ENCODE measurements at regions not wholly inside any gene's neighbourhood (a gene's known extent, or its start where the extent isn't known, plus 50 kb on each side); places are given as distances from the start of the nearest gene placed in this dataset.

GRCh38 chr15:62742409-62743171 lies 300.0 kb upstream of the TPM1 start:
- Histone ChIP-seq H3K9me3 (ENCODE audit: control insufficient read depth in 2 of 2, low read length in 2 of 2) (no peaks in the 10 kb centered on the region), H3K9ac (ENCODE audit: low read length in 2 of 2) (peak overlapping the region; percentile 47 to 53), H3K27ac (ENCODE audit: low read length) (peak overlapping the region; percentile 71), H3K36me3 (ENCODE audit: control insufficient read depth in 2 of 2, insufficient read depth in 2 of 2, low read length in 2 of 2) (peaks cover 12 to 21% of the 10 kb centered on the region in 2 donors), H3K4me1 (ENCODE audit: control insufficient read depth, insufficient read depth, low read length) (peaks cover 18% of the 10 kb centered on the region), H3K27me3 (ENCODE audit: control insufficient read depth in 1 of 2, insufficient read depth in 2 of 2, low read length in 2 of 2) (no peaks in the 10 kb centered on the region), H3K4me3 (ENCODE audit: low read length in 2 of 2) (no peak overlapping the region)

GRCh38 chr15:62745621-62746225 lies 296.8 kb upstream of the TPM1 start:
- H3K4me3 ChIP-seq (ENCODE audit: low read length in 2 of 2): no peak overlapping the region
- H3K27me3 ChIP-seq (ENCODE audit: control insufficient read depth in 1 of 2, insufficient read depth in 2 of 2, low read length in 2 of 2): no peaks in the 10 kb centered on the region
- H3K9ac ChIP-seq (ENCODE audit: low read length in 2 of 2): no peak overlapping the region
- peaks cover 0 to 3% of the 10 kb centered on the region in 2 donors for H3K36me3 ChIP-seq (ENCODE audit: control insufficient read depth in 2 of 2, insufficient read depth in 2 of 2, low read length in 2 of 2)
- H3K4me1 ChIP-seq (ENCODE audit: control insufficient read depth, insufficient read depth, low read length): peaks cover 13% of the 10 kb centered on the region
- no peak overlapping the region for H3K27ac ChIP-seq (ENCODE audit: low read length)
- H3K9me3 ChIP-seq (ENCODE audit: control insufficient read depth in 2 of 2, low read length in 2 of 2): no peaks in the 10 kb centered on the region

GRCh38 chr15:62748196-62748595 lies 294.4 kb upstream of the TPM1 start:
- H3K4me1 ChIP-seq (ENCODE audit: control insufficient read depth, insufficient read depth, low read length): no peaks in the 10 kb centered on the region
- H3K9ac ChIP-seq (ENCODE audit: low read length in 2 of 2): no peak overlapping the region
- no peaks in the 10 kb centered on the region for H3K9me3 ChIP-seq (ENCODE audit: control insufficient read depth in 2 of 2, low read length in 2 of 2)

GRCh38 chr15:62749036-62749815 lies 293.3 kb upstream of the TPM1 start:
- H3K27ac ChIP-seq (ENCODE audit: low read length): no peak overlapping the region
- H3K9ac ChIP-seq (ENCODE audit: low read length in 2 of 2): no peak overlapping the region

More at GRCh38 chr15:62748196-62748595, 294.4 kb upstream of the TPM1 start:
- Histone ChIP-seq H3K27me3 (ENCODE audit: control insufficient read depth in 1 of 2, insufficient read depth in 2 of 2, low read length in 2 of 2) (no peaks in the 10 kb centered on the region), H3K27ac (ENCODE audit: low read length) (no peak overlapping the region), H3K36me3 (ENCODE audit: control insufficient read depth in 2 of 2, insufficient read depth in 2 of 2, low read length in 2 of 2) (peaks cover 0 to 10% of the 10 kb centered on the region in 2 donors), H3K4me3 (ENCODE audit: low read length in 2 of 2) (no peak overlapping the region)

GRCh38 chr15:62750471-62750870 lies 292.1 kb upstream of the TPM1 start:
- Histone ChIP-seq H3K36me3 (ENCODE audit: control insufficient read depth in 2 of 2, insufficient read depth in 2 of 2, low read length in 2 of 2) (peaks cover 3 to 18% of the 10 kb centered on the region in 2 donors), H3K4me3 (ENCODE audit: low read length in 2 of 2) (no peak overlapping the region), H3K27me3 (ENCODE audit: control insufficient read depth in 1 of 2, insufficient read depth in 2 of 2, low read length in 2 of 2) (no peaks in the 10 kb centered on the region), H3K27ac (ENCODE audit: low read length) (no peak overlapping the region), H3K9ac (ENCODE audit: low read length in 2 of 2) (no peak overlapping the region), H3K4me1 (ENCODE audit: control insufficient read depth, insufficient read depth, low read length) (no peaks in the 10 kb centered on the region), H3K9me3 (ENCODE audit: control insufficient read depth in 2 of 2, low read length in 2 of 2) (no peaks in the 10 kb centered on the region)

More at GRCh38 chr15:62749036-62749815, 293.3 kb upstream of the TPM1 start:
- peaks cover under 1 to 16% of the 10 kb centered on the region in 2 donors for H3K36me3 ChIP-seq (ENCODE audit: control insufficient read depth in 2 of 2, insufficient read depth in 2 of 2, low read length in 2 of 2)
- no peaks in the 10 kb centered on the region for H3K4me1 ChIP-seq (ENCODE audit: control insufficient read depth, insufficient read depth, low read length)
- no peaks in the 10 kb centered on the region for H3K9me3 ChIP-seq (ENCODE audit: control insufficient read depth in 2 of 2, low read length in 2 of 2)
- no peak overlapping the region for H3K4me3 ChIP-seq (ENCODE audit: low read length in 2 of 2)
- H3K27me3 ChIP-seq (ENCODE audit: control insufficient read depth in 1 of 2, insufficient read depth in 2 of 2, low read length in 2 of 2): no peaks in the 10 kb centered on the region

- Histone ChIP-seq H3K27ac (ENCODE audit: low read length) (no peak overlapping the region), H3K4me1 (ENCODE audit: control insufficient read depth, insufficient read depth, low read length) (peaks cover 9% of the 10 kb centered on the region), H3K9ac (ENCODE audit: low read length in 2 of 2) (no peak overlapping the region), H3K4me3 (ENCODE audit: low read length in 2 of 2) (no peak overlapping the region), H3K9me3 (ENCODE audit: control insufficient read depth in 2 of 2, low read length in 2 of 2) (no peaks in the 10 kb centered on the region), H3K36me3 (ENCODE audit: control insufficient read depth in 2 of 2, insufficient read depth in 2 of 2, low read length in 2 of 2) (peaks cover 8 to 24% of the 10 kb centered on the region in 2 donors), H3K27me3 (ENCODE audit: control insufficient read depth in 1 of 2, insufficient read depth in 2 of 2, low read length in 2 of 2) (no peaks in the 10 kb centered on the region)
These were observed 289.7 kb upstream of the TPM1 start for GRCh38 chr15:62752657-62753517.

GRCh38 chr15:62753518-62754221 lies 288.9 kb upstream of the TPM1 start:
- no peaks in the 10 kb centered on the region for H3K9me3 ChIP-seq (ENCODE audit: control insufficient read depth in 2 of 2, low read length in 2 of 2)
- no peak overlapping the region for H3K4me3 ChIP-seq (ENCODE audit: low read length in 2 of 2)
- H3K27ac ChIP-seq (ENCODE audit: low read length): no peak overlapping the region
- no peaks in the 10 kb centered on the region for H3K27me3 ChIP-seq (ENCODE audit: control insufficient read depth in 1 of 2, insufficient read depth in 2 of 2, low read length in 2 of 2)
- H3K9ac ChIP-seq (ENCODE audit: low read length in 2 of 2): no peak overlapping the region
- H3K4me1 ChIP-seq (ENCODE audit: control insufficient read depth, insufficient read depth, low read length): peaks cover 16% of the 10 kb centered on the region
- H3K36me3 ChIP-seq (ENCODE audit: control insufficient read depth in 2 of 2, insufficient read depth in 2 of 2, low read length in 2 of 2): peaks cover 8 to 24% of the 10 kb centered on the region in 2 donors

- no peak overlapping the region for H3K27ac ChIP-seq (ENCODE audit: low read length)
- no peak overlapping the region for H3K9ac ChIP-seq (ENCODE audit: low read length in 2 of 2)
These were observed 286.1 kb upstream of the TPM1 start for GRCh38 chr15:62756326-62756994.

GRCh38 chr15:62756995-62757360 lies 285.6 kb upstream of the TPM1 start:
- Histone ChIP-seq H3K27me3 (ENCODE audit: control insufficient read depth in 1 of 2, insufficient read depth in 2 of 2, low read length in 2 of 2) (no peaks in the 10 kb centered on the region), H3K4me1 (ENCODE audit: control insufficient read depth, insufficient read depth, low read length) (peaks cover 28% of the 10 kb centered on the region), H3K27ac (ENCODE audit: low read length) (peak overlapping the region; percentile 24), H3K36me3 (ENCODE audit: control insufficient read depth in 2 of 2, insufficient read depth in 2 of 2, low read length in 2 of 2) (peaks cover 12 to 26% of the 10 kb centered on the region in 2 donors), H3K9ac (ENCODE audit: low read length in 2 of 2) (no peak overlapping the region), H3K9me3 (ENCODE audit: control insufficient read depth in 2 of 2, low read length in 2 of 2) (no peaks in the 10 kb centered on the region), H3K4me3 (ENCODE audit: low read length in 2 of 2) (no peak overlapping the region)

More at GRCh38 chr15:62756326-62756994, 286.1 kb upstream of the TPM1 start:
- Histone ChIP-seq H3K36me3 (ENCODE audit: control insufficient read depth in 2 of 2, insufficient read depth in 2 of 2, low read length in 2 of 2) (peaks cover 8 to 22% of the 10 kb centered on the region in 2 donors), H3K27me3 (ENCODE audit: control insufficient read depth in 1 of 2, insufficient read depth in 2 of 2, low read length in 2 of 2) (no peaks in the 10 kb centered on the region), H3K9me3 (ENCODE audit: control insufficient read depth in 2 of 2, low read length in 2 of 2) (no peaks in the 10 kb centered on the region), H3K4me3 (ENCODE audit: low read length in 2 of 2) (no peak overlapping the region), H3K4me1 (ENCODE audit: control insufficient read depth, insufficient read depth, low read length) (peaks cover 28% of the 10 kb centered on the region)

All from stomach smooth muscle (tissue), 2 donors.